NCI-H82 treated with DMSO at 0.1 percent for 48 hours (cell line): ENCODE measurements at regions not wholly inside any gene's neighbourhood (a gene's known extent, or its start where the extent isn't known, plus 50 kb on each side); places are given as distances from the start of the nearest gene placed in this dataset.
A peak's percentile ranks its signal among the peaks of the same experiment; 100 is the strongest.

Source experiments
- DNase-seq: peaks from one replicate; lab custom pipeline; 2025; ENCODE audit not compliant: unreplicated experiment; lab: John Stamatoyannopoulos, UW

DNA sequence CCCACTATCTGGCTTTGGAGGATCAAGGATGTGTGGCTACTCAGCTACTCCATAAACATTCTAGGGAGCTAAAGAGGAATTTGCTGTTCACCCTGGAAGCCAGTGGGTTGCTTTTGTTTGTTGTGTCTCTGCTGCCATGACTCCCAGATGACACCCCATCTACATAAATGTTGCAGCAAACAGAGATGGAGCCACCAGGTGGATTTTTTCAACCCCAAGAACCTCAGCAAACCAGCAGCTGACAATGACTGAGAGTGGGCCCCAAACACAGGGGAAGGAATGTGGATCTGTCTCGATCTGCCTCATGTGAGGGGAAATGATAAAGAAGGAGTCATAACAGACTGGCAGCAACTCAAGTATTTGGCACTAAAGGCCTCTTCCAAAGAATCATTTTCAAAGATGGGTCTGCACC is 132.7 kb upstream of the TNC start:
- no peak for DNase-seq

- peak; percentile 88 for DNase-seq
Measured at GRCh38 chr9:115254287-115255180, 136.6 kb upstream of the TNC start.

- no peak for DNase-seq
Measured at GRCh38 chr9:115261656-115262081, 143.7 kb upstream of the TNC start.

DNA sequence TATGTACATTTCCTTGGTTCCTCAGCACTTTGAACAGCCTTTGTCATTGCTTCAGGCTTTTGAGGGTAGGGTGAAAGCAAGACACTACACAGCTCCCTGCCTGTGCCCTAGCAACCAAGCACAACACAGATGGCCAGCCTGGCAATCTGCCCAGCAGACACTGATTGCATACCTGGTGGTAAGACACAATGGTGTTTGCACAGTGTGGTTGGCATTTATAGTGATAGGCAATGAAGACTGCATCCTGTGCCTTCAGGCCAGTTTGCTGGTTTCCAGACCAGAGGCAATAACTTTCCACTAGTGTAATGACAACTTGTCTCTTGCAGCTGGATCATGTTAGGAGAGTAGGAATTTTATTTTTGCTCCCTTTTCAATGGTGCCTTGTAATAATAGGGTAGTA is 144.5 kb upstream of the TNC start:
- DNase-seq: no peak

DNA sequence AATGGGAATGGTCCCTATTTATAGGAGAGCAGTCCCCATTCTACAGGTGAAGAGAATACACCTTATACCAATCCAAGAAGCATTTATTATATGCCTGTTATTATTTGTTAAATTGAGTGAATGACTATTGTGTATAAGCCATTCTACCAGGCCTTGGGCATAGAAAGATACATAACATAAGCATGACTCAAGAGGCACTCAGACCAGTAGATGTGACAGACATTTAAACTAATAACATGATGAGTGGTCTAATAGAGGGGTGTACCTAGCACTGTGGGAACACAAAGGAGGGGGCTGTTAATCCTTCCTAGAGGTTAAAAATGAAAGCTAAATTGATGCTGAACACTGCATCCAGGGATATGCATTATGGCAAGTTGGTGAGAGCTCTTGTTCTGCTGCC is 145.0 kb upstream of the TNC start:
- DNase-seq: no peak

GRCh38 chr9:115263371-115264075 is 145.6 kb upstream of the TNC start:
- no peak for DNase-seq

GRCh38 chr9:115264313-115264712 is 146.4 kb upstream of the TNC start:
- no peak for DNase-seq

DNA sequence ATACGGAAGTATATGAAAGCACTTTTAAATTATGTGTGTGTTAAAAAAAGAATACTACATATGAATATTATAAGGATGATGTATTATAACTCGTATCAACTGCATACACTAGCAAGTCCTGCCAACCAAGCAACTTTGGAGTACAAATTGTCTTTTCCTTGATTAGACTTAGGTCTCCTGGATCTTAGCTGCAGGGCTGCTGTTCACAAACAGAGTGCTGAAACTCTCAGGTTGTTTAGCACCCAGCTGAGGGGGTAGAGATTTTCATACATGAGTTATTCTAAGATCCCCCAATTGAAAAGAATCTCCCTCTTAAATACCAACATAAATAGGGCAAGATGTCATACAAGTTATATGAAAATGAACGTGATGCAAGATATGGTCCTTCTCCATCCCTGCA is 149.8 kb upstream of the TNC start:
- no peak for DNase-seq

- no peak for DNase-seq
Measured at GRCh38 chr9:115275753-115276152, 157.8 kb upstream of the TNC start.

- DNase-seq: no peak
Measured at GRCh38 chr9:115276621-115277020, 158.7 kb upstream of the TNC start.

GRCh38 chr9:115277301-115277700 is 159.3 kb upstream of the TNC start:
- DNase-seq: no peak

GRCh38 chr9:115278326-115279035 is 160.5 kb upstream of the TNC start:
- DNase-seq: no peak

- DNase-seq: no peak
Measured at GRCh38 chr9:115283395-115283794, 165.4 kb upstream of the TNC start.

- DNase-seq: no peak
Measured at GRCh38 chr9:115285836-115286235, 167.9 kb upstream of the TNC start.

DNA sequence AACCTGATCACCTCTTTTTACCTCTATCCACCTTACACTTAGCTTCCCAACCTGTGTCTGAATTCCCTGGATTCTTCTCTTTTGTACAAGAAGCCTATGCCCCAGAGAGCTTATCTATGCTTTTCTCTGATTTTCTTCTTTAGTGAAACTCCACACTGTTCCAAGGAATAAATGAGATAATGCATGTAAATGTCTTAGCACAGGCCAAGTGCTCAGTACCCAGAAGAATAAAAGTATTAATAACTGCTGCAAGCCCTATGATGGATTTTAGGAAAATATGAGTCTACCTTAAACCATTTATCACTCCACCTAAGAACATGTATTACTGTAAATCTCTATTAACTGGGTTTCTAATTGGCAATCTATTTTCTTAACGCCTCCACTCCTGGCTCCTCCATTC is 168.5 kb upstream of the TNC start:
- no peak for DNase-seq

- no peak for DNase-seq
Measured at GRCh38 chr9:115289757-115290208, 171.8 kb upstream of the TNC start.

DNA sequence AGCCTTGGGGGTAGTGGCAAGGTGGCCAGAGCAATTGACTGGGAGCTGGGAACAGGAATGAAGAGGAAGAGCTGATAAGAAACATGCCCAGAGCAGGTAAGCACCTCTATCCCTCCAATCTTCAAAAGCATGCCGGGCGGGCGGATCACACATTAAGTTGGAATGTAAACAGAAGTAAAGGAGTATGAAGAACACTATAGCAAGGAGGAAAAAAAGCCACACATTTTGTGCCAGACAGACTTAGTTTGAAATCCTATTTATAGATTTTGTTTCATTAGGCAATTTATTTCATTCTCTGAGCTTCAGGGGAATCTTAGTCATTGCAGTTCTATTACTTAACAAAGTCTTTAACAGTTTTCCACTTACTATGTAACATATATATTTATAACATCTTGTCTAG is 173.9 kb upstream of the TNC start:
- DNase-seq: no peak

GRCh38 chr9:115292584-115293279 is 174.8 kb upstream of the TNC start:
- DNase-seq: no peak

DNA sequence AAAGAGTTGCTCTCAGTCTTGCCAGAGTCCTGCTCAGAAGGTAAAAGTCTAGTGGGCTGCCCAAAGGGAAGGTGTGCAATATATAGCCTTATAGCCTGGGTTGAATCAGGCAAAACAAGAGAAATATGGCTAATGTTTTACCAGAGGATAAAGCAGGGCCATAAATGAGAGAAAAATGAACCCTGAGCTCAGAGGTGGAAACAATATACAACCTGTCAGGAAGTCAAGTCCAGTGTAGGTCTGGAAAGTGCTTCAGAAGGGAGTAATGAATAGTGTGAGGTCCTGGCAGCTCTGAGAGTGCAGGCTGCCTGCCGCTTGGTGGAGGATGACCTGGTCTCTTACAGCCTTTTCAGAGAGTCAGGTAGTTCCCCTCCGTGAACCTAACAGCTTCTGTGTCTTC is 177.8 kb upstream of the TNC start:
- no peak for DNase-seq

DNA sequence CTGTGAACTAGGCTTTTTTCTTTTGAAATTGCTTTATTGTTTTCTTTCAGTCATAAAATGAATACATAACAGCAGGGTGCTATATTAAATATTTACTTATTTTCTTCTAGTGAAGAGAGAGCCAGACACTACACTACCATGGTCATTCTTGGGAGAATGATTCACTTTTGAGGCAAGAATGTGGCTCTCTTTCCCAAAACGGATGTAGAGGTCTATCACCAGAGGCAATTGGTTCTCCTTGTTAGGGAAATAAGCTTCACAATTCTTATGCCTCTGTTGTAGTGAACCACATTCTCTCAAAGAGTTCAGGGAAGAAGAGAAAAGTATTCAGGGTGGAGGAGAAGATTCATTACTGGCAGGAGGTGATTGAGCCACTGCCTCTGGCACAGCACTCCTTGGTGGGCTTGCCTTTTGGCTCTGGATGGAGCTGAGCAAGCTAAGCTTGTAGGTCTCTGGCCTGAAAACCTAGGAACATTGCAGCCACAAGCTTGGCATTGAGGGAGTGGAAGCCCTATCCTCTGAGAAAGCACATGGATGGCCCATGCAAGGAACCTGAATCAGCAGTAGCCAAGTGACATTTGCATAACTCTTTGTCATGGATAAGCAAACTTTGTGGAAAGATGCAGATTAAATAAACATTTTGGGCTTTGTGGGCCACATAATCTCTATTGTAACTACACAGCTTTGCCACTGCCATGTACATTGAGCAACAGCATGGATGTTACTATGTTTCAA is 179.0 kb upstream of the TNC start:
- DNase-seq: no peak
